Right lobe of liver (tissue), 4 donors: ENCODE measurements at regions not wholly inside any gene's neighbourhood (a gene's known extent, or its start where the extent isn't known, plus 50 kb on each side); places are given as distances from the start of the nearest gene placed in this dataset.

Source experiments
- POLR2A ChIP-seq: fragments of 450-650 bp; IDR thresholded peaks from one replicate; pipeline ENCODE4 v1.6.1; 2017; ENCODE audit warnings: antibody characterized with exemption, mild to moderate bottlenecking
- TF ChIP-seq, protein P1 (sequence below), 4 donors: fragments of 200-600 bp in 3 of 4; fragments of 450-650 bp in 1 of 4; IDR thresholded peaks; one replicate each; pipeline versions ENCODE4 v1.5.1 to v1.8.0; 2016 to 2022; ENCODE audit warnings: antibody characterized with exemption in 4 of 4, mild to moderate bottlenecking in 2 of 4
- donor health status: DM: no; HTN: no; CAD: no.
- donor health status: DM: no; HTN: no; CAD: no.
- donor health status: DM: no; HTN: yes; CAD: no.

DNA sequence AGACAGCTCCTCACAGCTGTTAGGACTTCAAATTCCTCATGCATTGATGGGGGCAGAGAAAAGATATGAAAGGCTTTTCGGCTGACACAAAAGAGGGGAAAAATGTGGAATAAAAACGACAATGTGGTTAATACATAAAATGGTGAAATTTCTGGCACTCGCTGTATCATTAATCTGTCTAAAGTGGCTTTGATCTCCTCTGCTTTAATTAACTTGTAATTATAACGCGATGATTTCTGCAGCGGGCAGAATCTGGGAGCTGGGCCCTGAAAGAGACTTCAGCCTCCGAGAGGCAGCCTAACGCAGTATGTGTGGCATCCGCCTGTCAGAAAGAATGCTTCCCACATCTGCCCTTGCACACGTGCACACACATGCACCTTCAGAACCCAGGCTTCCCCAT, 144.1 kb upstream of the IGSF21 start:
- TF ChIP-seq, protein P1, sequence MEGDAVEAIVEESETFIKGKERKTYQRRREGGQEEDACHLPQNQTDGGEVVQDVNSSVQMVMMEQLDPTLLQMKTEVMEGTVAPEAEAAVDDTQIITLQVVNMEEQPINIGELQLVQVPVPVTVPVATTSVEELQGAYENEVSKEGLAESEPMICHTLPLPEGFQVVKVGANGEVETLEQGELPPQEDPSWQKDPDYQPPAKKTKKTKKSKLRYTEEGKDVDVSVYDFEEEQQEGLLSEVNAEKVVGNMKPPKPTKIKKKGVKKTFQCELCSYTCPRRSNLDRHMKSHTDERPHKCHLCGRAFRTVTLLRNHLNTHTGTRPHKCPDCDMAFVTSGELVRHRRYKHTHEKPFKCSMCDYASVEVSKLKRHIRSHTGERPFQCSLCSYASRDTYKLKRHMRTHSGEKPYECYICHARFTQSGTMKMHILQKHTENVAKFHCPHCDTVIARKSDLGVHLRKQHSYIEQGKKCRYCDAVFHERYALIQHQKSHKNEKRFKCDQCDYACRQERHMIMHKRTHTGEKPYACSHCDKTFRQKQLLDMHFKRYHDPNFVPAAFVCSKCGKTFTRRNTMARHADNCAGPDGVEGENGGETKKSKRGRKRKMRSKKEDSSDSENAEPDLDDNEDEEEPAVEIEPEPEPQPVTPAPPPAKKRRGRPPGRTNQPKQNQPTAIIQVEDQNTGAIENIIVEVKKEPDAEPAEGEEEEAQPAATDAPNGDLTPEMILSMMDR (IDR thresholded peaks at IDR 0.05), result no peak
- no peak for TF ChIP-seq POLR2A
